ENCODE measurements at regions not wholly inside any gene's neighbourhood (a gene's known extent, or its start where the extent isn't known, plus 50 kb on each side); places are given as distances from the start of the nearest gene placed in this dataset.
"Not testable (repeated sequence)": the region's sequence is repeated elsewhere in the genome, so short reads cannot be mapped to it uniquely, and the experiment has no call there.

GRCh38 chr11:13782390-13783075 is 114.1 kb downstream of the FAR1 start:
- H3K36me3 ChIP-seq (ENCODE audit: control insufficient read depth in 3 of 3, insufficient read depth in 2 of 3, low read depth in 1 of 3, low read length in 3 of 3) = no peaks in the 10 kb centered on the region
- WGBS, 3 donors = 60 to 71% (median 65%) methylated on average over 7 to 8 of the region's 8 CpGs
- no peak overlapping the region for H3K27ac ChIP-seq (ENCODE audit: low read depth in 1 of 3, low read length in 2 of 3)
- H3K4me1 ChIP-seq (ENCODE audit: control insufficient read depth in 3 of 3, insufficient read depth in 2 of 3, low read depth in 1 of 3, low read length in 2 of 3) = peaks cover 0 to 6% (median 0%) of the 10 kb centered on the region in 3 donors
- DNase-seq (peak; percentile 43 to 55), FAIRE-seq (no peak)
- H3K9me3 ChIP-seq (ENCODE audit: control insufficient read depth in 2 of 2, insufficient read depth in 1 of 2, low read depth in 1 of 2, low read length in 1 of 2) = no peaks in the 10 kb centered on the region
- no peak overlapping the region for H3K4me3 ChIP-seq (ENCODE audit: low read depth in 1 of 3, low read length in 3 of 3)
- H3K27me3 ChIP-seq (ENCODE audit: control insufficient read depth in 3 of 3, insufficient read depth in 3 of 3, low read length in 3 of 3) = no peaks in the 10 kb centered on the region

- 81 to 88% (median 87%) methylated on average over 3 of the region's 3 CpGs for WGBS, 3 donors
These were observed 116.0 kb downstream of the FAR1 start for GRCh38 chr11:13784441-13784840.

GRCh38 chr11:13784855-13785254 is 116.4 kb downstream of the FAR1 start:
- no peaks in the 10 kb centered on the region for H3K27me3 ChIP-seq (ENCODE audit: control insufficient read depth in 3 of 3, insufficient read depth in 3 of 3, low read length in 3 of 3)
- no peak overlapping the region for H3K27ac ChIP-seq (ENCODE audit: low read depth in 1 of 3, low read length in 2 of 3)
- peaks cover 0 to 6% (median 0%) of the 10 kb centered on the region in 3 donors for H3K4me1 ChIP-seq (ENCODE audit: control insufficient read depth in 3 of 3, insufficient read depth in 2 of 3, low read depth in 1 of 3, low read length in 2 of 3)
- H3K36me3 ChIP-seq (ENCODE audit: control insufficient read depth in 3 of 3, insufficient read depth in 2 of 3, low read depth in 1 of 3, low read length in 3 of 3) = no peaks in the 10 kb centered on the region
- 85 to 90% (median 87%) methylated on average over 5 of the region's 5 CpGs for WGBS, 3 donors
- DNase-seq = no peak
- no peak overlapping the region for H3K4me3 ChIP-seq (ENCODE audit: low read depth in 1 of 3, low read length in 3 of 3)
- no peak for FAIRE-seq
- no peaks in the 10 kb centered on the region for H3K9me3 ChIP-seq (ENCODE audit: control insufficient read depth in 2 of 2, insufficient read depth in 1 of 2, low read depth in 1 of 2, low read length in 1 of 2)

More at GRCh38 chr11:13784441-13784840, 116.0 kb downstream of the FAR1 start:
- Histone ChIP-seq H3K27ac (ENCODE audit: low read depth in 1 of 3, low read length in 2 of 3) (no peak overlapping the region), H3K27me3 (ENCODE audit: control insufficient read depth in 3 of 3, insufficient read depth in 3 of 3, low read length in 3 of 3) (no peaks in the 10 kb centered on the region), H3K36me3 (ENCODE audit: control insufficient read depth in 3 of 3, insufficient read depth in 2 of 3, low read depth in 1 of 3, low read length in 3 of 3) (no peaks in the 10 kb centered on the region), H3K9me3 (ENCODE audit: control insufficient read depth in 2 of 2, insufficient read depth in 1 of 2, low read depth in 1 of 2, low read length in 1 of 2) (no peaks in the 10 kb centered on the region), H3K4me1 (ENCODE audit: control insufficient read depth in 3 of 3, insufficient read depth in 2 of 3, low read depth in 1 of 3, low read length in 2 of 3) (peaks cover 0 to 6% (median 0%) of the 10 kb centered on the region in 3 donors), H3K4me3 (ENCODE audit: low read depth in 1 of 3, low read length in 3 of 3) (no peak overlapping the region)
- FAIRE-seq (no peak), DNase-seq (no peak)

- Histone ChIP-seq H3K27me3 (ENCODE audit: control insufficient read depth in 3 of 3, insufficient read depth in 3 of 3, low read length in 3 of 3) (no peaks in the 10 kb centered on the region), H3K9me3 (ENCODE audit: control insufficient read depth in 2 of 2, insufficient read depth in 1 of 2, low read depth in 1 of 2, low read length in 1 of 2) (no peaks in the 10 kb centered on the region), H3K27ac (ENCODE audit: low read depth in 1 of 3, low read length in 2 of 3) (no peak overlapping the region), H3K4me1 (ENCODE audit: control insufficient read depth in 3 of 3, insufficient read depth in 2 of 3, low read depth in 1 of 3, low read length in 2 of 3) (peaks cover 0 to 6% (median 0%) of the 10 kb centered on the region in 3 donors), H3K36me3 (ENCODE audit: control insufficient read depth in 3 of 3, insufficient read depth in 2 of 3, low read depth in 1 of 3, low read length in 3 of 3) (no peaks in the 10 kb centered on the region), H3K4me3 (ENCODE audit: low read depth in 1 of 3, low read length in 3 of 3) (no peak overlapping the region)
- 18 to 41% (median 31%) methylated on average over 3 of the region's 3 CpGs for WGBS, 3 donors
- no peak for FAIRE-seq
- DNase-seq = no peak
These were observed 118.2 kb downstream of the FAR1 start for GRCh38 chr11:13786688-13787087.

- FAIRE-seq; H3K27me3 ChIP-seq (ENCODE audit: control insufficient read depth in 3 of 3, insufficient read depth in 3 of 3, low read length in 3 of 3); DNase-seq; H3K9me3 ChIP-seq (ENCODE audit: control insufficient read depth in 2 of 2, insufficient read depth in 1 of 2, low read depth in 1 of 2, low read length in 1 of 2); H3K36me3 ChIP-seq (ENCODE audit: control insufficient read depth in 3 of 3, insufficient read depth in 2 of 3, low read depth in 1 of 3, low read length in 3 of 3); H3K4me3 ChIP-seq (ENCODE audit: low read depth in 1 of 3, low read length in 3 of 3); H3K4me1 ChIP-seq (ENCODE audit: control insufficient read depth in 3 of 3, insufficient read depth in 2 of 3, low read depth in 1 of 3, low read length in 2 of 3); H3K27ac ChIP-seq (ENCODE audit: low read depth in 1 of 3, low read length in 2 of 3): not testable (repeated sequence)
- 76 to 79% (median 76%) methylated on average over 3 of the region's 3 CpGs for WGBS, 3 donors
These were observed 129.1 kb downstream of the FAR1 start for GRCh38 chr11:13797616-13798015.

- H3K4me3 ChIP-seq (ENCODE audit: low read depth in 1 of 3, low read length in 3 of 3) = no peak overlapping the region
- H3K36me3 ChIP-seq (ENCODE audit: control insufficient read depth in 3 of 3, insufficient read depth in 2 of 3, low read depth in 1 of 3, low read length in 3 of 3) = no peaks in the 10 kb centered on the region
- WGBS, 3 donors = 50 to 80% (median 79%) methylated on average over 1 of the region's 1 CpG
- peaks cover 0 to 5% of the 10 kb centered on the region in 2 donors for H3K9me3 ChIP-seq (ENCODE audit: control insufficient read depth in 2 of 2, insufficient read depth in 1 of 2, low read depth in 1 of 2, low read length in 1 of 2)
- FAIRE-seq (no peak), DNase-seq (no peak)
- no peak overlapping the region for H3K27ac ChIP-seq (ENCODE audit: low read depth in 1 of 3, low read length in 2 of 3)
- H3K27me3 ChIP-seq (ENCODE audit: control insufficient read depth in 3 of 3, insufficient read depth in 3 of 3, low read length in 3 of 3) = no peaks in the 10 kb centered on the region
- no peaks in the 10 kb centered on the region for H3K4me1 ChIP-seq (ENCODE audit: control insufficient read depth in 3 of 3, insufficient read depth in 2 of 3, low read depth in 1 of 3, low read length in 2 of 3)
These were observed 132.4 kb downstream of the FAR1 start for GRCh38 chr11:13800901-13801300.

- 49 to 52% (median 50%) methylated on average over 2 of the region's 2 CpGs for WGBS, 3 donors
- no peak overlapping the region for H3K4me3 ChIP-seq (ENCODE audit: low read depth in 1 of 3, low read length in 3 of 3)
- DNase-seq (no peak), FAIRE-seq (no peak)
- H3K4me1 ChIP-seq (ENCODE audit: control insufficient read depth in 3 of 3, insufficient read depth in 2 of 3, low read depth in 1 of 3, low read length in 2 of 3) = no peaks in the 10 kb centered on the region
- no peak overlapping the region for H3K27ac ChIP-seq (ENCODE audit: low read depth in 1 of 3, low read length in 2 of 3)
- peaks cover 0 to 6% (median 0%) of the 10 kb centered on the region in 3 donors for H3K27me3 ChIP-seq (ENCODE audit: control insufficient read depth in 3 of 3, insufficient read depth in 3 of 3, low read length in 3 of 3)
- H3K9me3 ChIP-seq (ENCODE audit: control insufficient read depth in 2 of 2, insufficient read depth in 1 of 2, low read depth in 1 of 2, low read length in 1 of 2) = peaks cover 0 to 2% of the 10 kb centered on the region in 2 donors
- no peaks in the 10 kb centered on the region for H3K36me3 ChIP-seq (ENCODE audit: control insufficient read depth in 3 of 3, insufficient read depth in 2 of 3, low read depth in 1 of 3, low read length in 3 of 3)
These were observed 144.2 kb upstream of the SPON1 start for GRCh38 chr11:13818325-13818724.

- no peaks in the 10 kb centered on the region for H3K4me1 ChIP-seq (ENCODE audit: control insufficient read depth in 3 of 3, insufficient read depth in 2 of 3, low read depth in 1 of 3, low read length in 2 of 3)
- peaks cover 0 to 2% of the 10 kb centered on the region in 2 donors for H3K9me3 ChIP-seq (ENCODE audit: control insufficient read depth in 2 of 2, insufficient read depth in 1 of 2, low read depth in 1 of 2, low read length in 1 of 2)
- H3K27ac ChIP-seq (ENCODE audit: low read depth in 1 of 3, low read length in 2 of 3) = no peak overlapping the region
- DNase-seq (peak in 1 of 2 donors; percentile 9), FAIRE-seq (no peak)
- H3K36me3 ChIP-seq (ENCODE audit: control insufficient read depth in 3 of 3, insufficient read depth in 2 of 3, low read depth in 1 of 3, low read length in 3 of 3) = no peaks in the 10 kb centered on the region
- 75 to 80% (median 80%) methylated on average over 4 of the region's 4 CpGs for WGBS, 3 donors
- no peak overlapping the region for H3K4me3 ChIP-seq (ENCODE audit: low read depth in 1 of 3, low read length in 3 of 3)
- H3K27me3 ChIP-seq (ENCODE audit: control insufficient read depth in 3 of 3, insufficient read depth in 3 of 3, low read length in 3 of 3) = no peaks in the 10 kb centered on the region
These were observed 135.8 kb upstream of the SPON1 start for GRCh38 chr11:13826505-13827278.
